OCI-LY3 (cell line): ENCODE measurements at regions not wholly inside any gene's neighbourhood (a gene's known extent, or its start where the extent isn't known, plus 50 kb on each side); places are given as distances from the start of the nearest gene placed in this dataset.

Experiments
- H2AFZ ChIP-seq: fragments of 200-600, 300-600 bp; shearing (Covaris generic); 2 replicates; pipeline ENCODE4 v1.6.0; 2014; ENCODE audit warnings: antibody characterized with exemption, low read depth, low read length
- H3K27ac ChIP-seq: fragments of 200-600, 300-600 bp; sonication (generic); 2 replicates; pipeline ENCODE4 v1.5.1; 2014; ENCODE audit warnings: mild to moderate bottlenecking, low read length, moderate library complexity, mixed read lengths
- H3K27me3 ChIP-seq: fragments of 200-600, 300-600 bp; sonication (generic); 2 replicates; pipeline ENCODE4 v1.6.1; 2014; ENCODE audit warnings: low read depth, low read length, mixed read lengths
- H3K36me3 ChIP-seq: fragments of 200-600, 300-600 bp; sonication (generic); replicated peaks from 2 replicates; pipeline ENCODE3; 2014; ENCODE audit warnings: low read depth, low read length, mixed read lengths
- H3K4me1 ChIP-seq: fragments of 300-600, 200-600 bp; sonication (generic); 2 replicates; pipeline ENCODE4 v1.6.1; 2014; ENCODE audit warnings: low read length, mixed read lengths
- H3K4me2 ChIP-seq: fragments of 200-600, 300-600 bp; sonication (generic); 2 replicates; pipeline ENCODE4 v1.6.1; 2014; ENCODE audit warnings: low read length, mixed read lengths
- H3K4me3 ChIP-seq: fragments of 300-600, 200-600 bp; sonication (generic); 2 replicates; pipeline ENCODE4 v1.5.1; 2014; ENCODE audit warnings: antibody characterized with exemption, mild to moderate bottlenecking, low read length, moderate library complexity
- H3K79me2 ChIP-seq: fragments of 300-600, 200-600 bp; shearing (Covaris generic); 2 replicates; pipeline ENCODE4 v1.6.1; 2014; ENCODE audit warnings: mild to moderate bottlenecking, low read length, mixed read lengths
- H3K9ac ChIP-seq: fragments of 300-600, 200-600 bp; shearing (Covaris generic); 2 replicates; pipeline ENCODE4 v1.6.0; 2014; ENCODE audit warnings: mild to moderate bottlenecking, low read length, moderate library complexity
- H3K9me3 ChIP-seq: fragments of 200-600, 300-600 bp; shearing (Covaris generic); 2 replicates; pipeline ENCODE4 v1.6.1; 2014; ENCODE audit warnings: low read length, mixed read lengths; ENCODE audit not compliant: insufficient read depth
- H4K20me1 ChIP-seq: fragments of 200-600, 300-600 bp; sonication (generic); 2 replicates; pipeline ENCODE4 v1.6.1; 2016; ENCODE audit warnings: low read length, mixed read lengths; ENCODE audit not compliant: insufficient read depth
- EZH2phosphoT487 ChIP-seq: fragments of 200-600 bp; shearing (Covaris generic); IDR thresholded peaks from 2 replicates; pipeline ENCODE4 v1.6.1; 2018; ENCODE audit warnings: antibody characterized with exemption, mixed run types, low read depth
- TF ChIP-seq, protein P1 (sequence below): fragments of 200-600, 300-600 bp; sonication (generic); IDR thresholded peaks from 2 replicates; pipeline ENCODE4 v1.5.1; 2014; ENCODE audit warnings: antibody characterized with exemption, low read length, low read depth

DNA sequence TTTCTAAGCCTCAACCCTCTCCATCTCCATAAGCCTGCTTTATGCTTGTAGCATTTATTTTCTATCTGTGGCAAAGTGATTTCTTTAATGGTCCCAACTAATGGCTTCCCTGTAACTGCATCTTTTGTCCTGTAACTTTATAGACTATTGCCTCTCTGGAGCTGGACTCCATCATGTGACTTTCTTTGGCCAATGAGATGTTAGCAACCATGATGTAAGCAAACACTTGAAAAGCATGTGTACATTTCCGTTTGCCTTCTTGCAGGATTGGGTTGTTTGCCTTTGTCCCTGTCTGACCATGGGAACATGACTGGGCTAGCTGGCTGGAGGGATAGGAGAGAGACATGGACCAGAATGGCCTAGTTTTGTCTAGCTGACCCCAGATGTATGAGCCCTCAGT, 106.0 kb upstream of the LRIG1 start:
- TF ChIP-seq, protein P1, sequence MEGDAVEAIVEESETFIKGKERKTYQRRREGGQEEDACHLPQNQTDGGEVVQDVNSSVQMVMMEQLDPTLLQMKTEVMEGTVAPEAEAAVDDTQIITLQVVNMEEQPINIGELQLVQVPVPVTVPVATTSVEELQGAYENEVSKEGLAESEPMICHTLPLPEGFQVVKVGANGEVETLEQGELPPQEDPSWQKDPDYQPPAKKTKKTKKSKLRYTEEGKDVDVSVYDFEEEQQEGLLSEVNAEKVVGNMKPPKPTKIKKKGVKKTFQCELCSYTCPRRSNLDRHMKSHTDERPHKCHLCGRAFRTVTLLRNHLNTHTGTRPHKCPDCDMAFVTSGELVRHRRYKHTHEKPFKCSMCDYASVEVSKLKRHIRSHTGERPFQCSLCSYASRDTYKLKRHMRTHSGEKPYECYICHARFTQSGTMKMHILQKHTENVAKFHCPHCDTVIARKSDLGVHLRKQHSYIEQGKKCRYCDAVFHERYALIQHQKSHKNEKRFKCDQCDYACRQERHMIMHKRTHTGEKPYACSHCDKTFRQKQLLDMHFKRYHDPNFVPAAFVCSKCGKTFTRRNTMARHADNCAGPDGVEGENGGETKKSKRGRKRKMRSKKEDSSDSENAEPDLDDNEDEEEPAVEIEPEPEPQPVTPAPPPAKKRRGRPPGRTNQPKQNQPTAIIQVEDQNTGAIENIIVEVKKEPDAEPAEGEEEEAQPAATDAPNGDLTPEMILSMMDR = no peak
- no peak for TF ChIP-seq EZH2phosphoT487
- no peaks in the 10 kb centered on the region for H3K36me3 ChIP-seq

DNA sequence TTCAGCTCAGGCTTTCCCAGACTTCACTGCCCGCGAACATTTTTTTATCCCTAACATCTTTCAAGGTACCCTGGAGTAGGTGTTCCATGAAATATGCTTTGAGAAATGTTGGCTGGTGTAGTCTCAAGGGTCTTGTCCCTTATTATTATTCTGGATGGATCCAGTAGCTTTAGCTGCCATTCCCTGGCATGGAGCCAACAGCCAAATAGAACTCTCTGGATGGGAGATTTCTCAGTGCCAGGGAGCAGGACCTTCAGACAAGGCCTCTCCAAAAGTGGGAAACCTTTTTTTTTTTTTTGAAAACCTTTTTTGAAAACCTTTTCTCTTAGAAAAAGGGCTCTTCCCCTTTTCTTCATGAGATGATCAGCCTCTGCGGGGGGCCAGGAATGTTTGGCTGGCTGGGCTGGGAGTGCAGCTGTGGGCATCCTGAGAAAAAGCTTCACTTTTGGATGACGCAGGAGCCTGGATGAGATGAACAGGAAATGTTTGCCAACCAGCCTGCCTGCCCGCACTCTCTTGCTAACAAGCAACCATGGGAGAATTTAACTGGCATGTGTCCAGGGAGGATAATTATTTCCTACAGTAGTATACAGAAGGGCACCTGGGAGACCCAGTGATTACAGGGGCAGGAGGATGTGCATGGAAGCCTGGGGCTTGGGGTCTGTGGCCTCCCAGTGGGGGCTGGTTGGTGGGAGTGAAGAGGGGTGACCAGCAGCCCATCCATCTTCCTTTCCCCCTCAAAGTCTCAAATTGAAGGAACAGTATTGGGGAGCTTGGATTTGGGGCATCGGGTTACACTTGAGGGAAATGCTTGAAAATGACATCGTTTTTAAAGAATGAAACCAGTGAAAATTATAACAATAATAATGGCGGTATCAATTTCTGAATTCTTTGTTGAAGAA, 109.1 kb upstream of the LRIG1 start:
- Histone ChIP-seq H3K4me1 (no peaks in the 10 kb centered on the region), H2AFZ (no peak overlapping the region), H3K36me3 (no peaks in the 10 kb centered on the region), H3K27me3 (no peaks in the 10 kb centered on the region), H3K4me2 (no peak overlapping the region), H3K4me3 (no peak overlapping the region), H3K9ac (no peak overlapping the region), H3K79me2 (no peaks in the 10 kb centered on the region), H3K27ac (no peak overlapping the region), H4K20me1 (no peaks in the 10 kb centered on the region), H3K9me3 (no peaks in the 10 kb centered on the region)
- no peak for TF ChIP-seq EZH2phosphoT487
- TF ChIP-seq, protein P1 = no peak

More for the DNA sequence above, 106.0 kb upstream of the LRIG1 start:
- Histone ChIP-seq H3K4me2 (no peak overlapping the region), H3K79me2 (no peaks in the 10 kb centered on the region), H4K20me1 (no peaks in the 10 kb centered on the region), H3K27ac (no peak overlapping the region), H3K27me3 (peaks cover 12% of the 10 kb centered on the region), H3K9ac (no peak overlapping the region), H3K4me3 (no peak overlapping the region), H3K9me3 (no peaks in the 10 kb centered on the region), H2AFZ (no peak overlapping the region), H3K4me1 (no peaks in the 10 kb centered on the region)

DNA sequence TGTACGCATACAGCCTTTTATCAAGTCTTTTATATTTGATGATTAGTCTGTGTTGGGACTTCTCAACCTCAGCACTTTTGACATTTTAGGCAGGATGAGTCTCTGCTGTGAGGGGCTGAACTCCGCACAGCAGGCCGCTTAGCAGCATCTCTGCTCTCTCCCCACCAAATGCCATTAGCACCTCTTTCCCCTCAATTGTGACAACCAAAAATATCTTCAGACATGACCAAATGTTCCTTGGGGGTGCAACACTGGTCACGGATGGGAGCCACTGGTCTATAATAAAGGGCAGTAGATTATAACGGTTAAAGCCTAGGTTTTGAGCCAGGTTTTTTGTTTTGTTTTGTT, 109.7 kb upstream of the LRIG1 start:
- H3K36me3 ChIP-seq = no peaks in the 10 kb centered on the region
- H3K4me2 ChIP-seq = no peak overlapping the region
- H2AFZ ChIP-seq = no peak overlapping the region
- no peaks in the 10 kb centered on the region for H3K9me3 ChIP-seq
- H3K9ac ChIP-seq = no peak overlapping the region
- H3K27me3 ChIP-seq = no peaks in the 10 kb centered on the region
- H3K79me2 ChIP-seq = no peaks in the 10 kb centered on the region
- no peaks in the 10 kb centered on the region for H3K4me1 ChIP-seq
- H3K4me3 ChIP-seq = no peak overlapping the region
- TF ChIP-seq EZH2phosphoT487 = no peak
- TF ChIP-seq, protein P1 = no peak
- no peak overlapping the region for H3K27ac ChIP-seq
- no peaks in the 10 kb centered on the region for H4K20me1 ChIP-seq

DNA sequence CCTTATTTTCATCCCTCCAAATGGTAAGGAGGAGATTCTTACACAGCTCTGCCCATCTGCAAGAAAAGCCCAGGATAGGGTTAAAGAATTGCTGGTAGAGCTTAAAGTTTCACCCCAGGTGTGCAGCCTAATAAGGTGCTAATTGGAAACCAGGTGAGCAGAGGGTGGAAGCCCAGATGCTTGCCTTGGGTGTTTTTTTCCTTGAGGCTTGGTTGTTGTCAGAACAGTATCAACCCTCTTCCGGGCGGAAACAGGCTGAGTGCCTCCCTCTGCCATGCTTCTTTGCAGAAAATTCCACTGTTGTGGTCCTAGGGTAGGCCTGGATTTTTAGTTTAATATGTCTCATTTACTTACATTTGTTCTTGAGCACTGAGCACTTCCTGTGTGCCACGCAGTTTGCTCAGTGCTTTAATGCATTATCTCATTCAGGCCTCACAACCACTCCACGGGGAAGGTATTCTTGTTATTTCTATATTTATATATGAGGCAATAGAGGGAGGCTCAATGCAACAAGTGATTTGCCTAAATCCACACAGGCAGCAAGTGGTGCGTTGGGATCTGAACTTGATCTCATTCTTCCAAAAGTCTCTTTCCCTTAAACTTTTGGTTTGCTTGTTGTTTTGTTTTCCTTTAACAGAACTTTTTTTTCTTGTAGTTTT, 115.0 kb upstream of the LRIG1 start:
- Histone ChIP-seq H3K9me3 (no peaks in the 10 kb centered on the region), H3K27ac (no peak overlapping the region), H3K4me2 (no peak overlapping the region), H3K4me1 (no peaks in the 10 kb centered on the region), H3K9ac (no peak overlapping the region), H3K4me3 (no peak overlapping the region), H3K36me3 (no peaks in the 10 kb centered on the region), H3K27me3 (no peaks in the 10 kb centered on the region), H2AFZ (no peak overlapping the region), H3K79me2 (no peaks in the 10 kb centered on the region), H4K20me1 (no peaks in the 10 kb centered on the region)
- TF ChIP-seq EZH2phosphoT487 = no peak
- TF ChIP-seq, protein P1 = no peak
